Stimulated activated CD8-positive, alpha-beta memory T cell treated with anti-CD3 and anti-CD28 coated beads, Interleukin-7, amount 100 ng/mL, for 1 hour (primary cell): ENCODE measurements at regions not wholly inside any gene's neighbourhood (a gene's known extent, or its start where the extent isn't known, plus 50 kb on each side); places are given as distances from the start of the nearest gene placed in this dataset.

Source experiments
- DNase-seq, 2 donors: peaks; one replicate each; pipeline ENCODE4 v3.0.0-alpha.2; 2020; ENCODE audit warnings: low read depth in 2 of 2

GRCh38 chr12:124517260-124518050 lies 50.0 kb downstream of the NCOR2 start:
- DNase-seq: no peak

- no peak for DNase-seq
Measured at GRCh38 chr12:124516850-124517249, 50.6 kb downstream of the NCOR2 start.

- DNase-seq: no peak
Measured at GRCh38 chr12:124515981-124516380, 51.4 kb downstream of the NCOR2 start.

- DNase-seq: no peak
Measured at GRCh38 chr12:124514996-124515932, 52.1 kb downstream of the NCOR2 start.

- DNase-seq: no peak
Measured at GRCh38 chr12:124514145-124514995, 53.0 kb downstream of the NCOR2 start.

GRCh38 chr12:124513297-124513867 lies 54.0 kb downstream of the NCOR2 start:
- no peak for DNase-seq

GRCh38 chr12:124512667-124513296 lies 54.6 kb downstream of the NCOR2 start:
- no peak for DNase-seq

GRCh38 chr12:124511259-124511985 lies 56.0 kb downstream of the NCOR2 start:
- DNase-seq: no peak

- DNase-seq: no peak
Measured at GRCh38 chr12:124510301-124510970, 57.0 kb downstream of the NCOR2 start.

- DNase-seq: no peak
Measured at GRCh38 chr12:124509676-124510300, 57.6 kb downstream of the NCOR2 start.

GRCh38 chr12:124509300-124509675 lies 58.1 kb downstream of the NCOR2 start:
- DNase-seq: no peak

GRCh38 chr12:124508381-124509079 lies 58.9 kb downstream of the NCOR2 start:
- DNase-seq: no peak

GRCh38 chr12:124507188-124508109 lies 60.0 kb downstream of the NCOR2 start:
- DNase-seq: no peak

- no peak for DNase-seq
Measured at GRCh38 chr12:124506832-124507153, 60.6 kb downstream of the NCOR2 start.

- DNase-seq: no peak
Measured at GRCh38 chr12:124506145-124506831, 61.1 kb downstream of the NCOR2 start.

- DNase-seq: no peak
Measured at GRCh38 chr12:124505001-124505818, 62.2 kb downstream of the NCOR2 start.
